ENCODE measurements at regions not wholly inside any gene's neighbourhood (a gene's known extent, or its start where the extent isn't known, plus 50 kb on each side); places are given as distances from the start of the nearest gene placed in this dataset.

DNA sequence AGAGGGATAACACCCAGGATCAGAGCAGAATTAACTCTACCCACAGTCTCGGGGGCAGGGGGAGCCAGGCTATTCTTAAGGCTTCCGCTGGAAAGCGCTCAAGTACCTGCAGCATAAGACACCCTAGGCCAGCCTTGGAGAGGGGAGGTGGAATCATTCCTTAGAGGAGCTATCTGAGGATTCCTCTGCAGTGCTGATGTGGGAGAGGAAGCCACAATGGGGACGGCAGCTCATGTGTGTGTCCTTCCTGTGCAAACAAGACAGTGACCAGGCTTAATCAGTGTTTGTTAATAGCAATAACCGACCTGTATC, 382.2 kb upstream of the CADM1 start:
- Mint-ChIP-seq H3K36me3 (ENCODE audit: low read depth) (peaks cover 7% of the 10 kb centered on the region; the same call in 2 of the 3 replicates), H3K27ac (no peak overlapping the region), H3K4me1 (peaks cover 17% of the 10 kb centered on the region), H3K4me3 (no peak overlapping the region), H3K9me3 (peaks cover 8% of the 10 kb centered on the region), H3K27me3 (ENCODE audit: insufficient read depth, low read depth, poor library complexity) (peaks cover 2% of the 10 kb centered on the region)
- Histone ChIP-seq H3K9me2 (ENCODE audit: insufficient read depth) (no peaks in the 10 kb centered on the region), H3K27me3 (ENCODE audit: insufficient read depth) (no peaks in the 10 kb centered on the region), H4K20me1 (replicated peaks; ENCODE audit: insufficient read depth) (no peaks in the 10 kb centered on the region), H3F3A (replicated peaks; ENCODE audit: low read depth) (no peaks in the 10 kb centered on the region), H3K4me1 (ENCODE audit: insufficient read depth) (peaks cover 5% of the 10 kb centered on the region; the same call in 1 of the 2 replicates), H3K27ac (ENCODE audit: low read depth) (no peak overlapping the region), H3K4me3 (no peak overlapping the region), H3K79me2 (replicated peaks; ENCODE audit: insufficient read depth) (no peaks in the 10 kb centered on the region), H3K4me2 (no peak overlapping the region), H2AFZ (no peak overlapping the region; the same call in 1 of the 2 replicates), H3K36me3 (ENCODE audit: insufficient read depth) (peaks cover 5% of the 10 kb centered on the region; the same call in 1 of the 2 replicates)
- DNase-seq (ENCODE audit: low spot score) (peak; percentile 13), ATAC-seq (peak; percentile 68)
- TF ChIP-seq ZNF331 (CRISPR knock-in tag; IDR thresholded peaks at IDR 0.05; ENCODE audit: low read depth), result no peak
- TF ChIP-seq, protein P1, sequence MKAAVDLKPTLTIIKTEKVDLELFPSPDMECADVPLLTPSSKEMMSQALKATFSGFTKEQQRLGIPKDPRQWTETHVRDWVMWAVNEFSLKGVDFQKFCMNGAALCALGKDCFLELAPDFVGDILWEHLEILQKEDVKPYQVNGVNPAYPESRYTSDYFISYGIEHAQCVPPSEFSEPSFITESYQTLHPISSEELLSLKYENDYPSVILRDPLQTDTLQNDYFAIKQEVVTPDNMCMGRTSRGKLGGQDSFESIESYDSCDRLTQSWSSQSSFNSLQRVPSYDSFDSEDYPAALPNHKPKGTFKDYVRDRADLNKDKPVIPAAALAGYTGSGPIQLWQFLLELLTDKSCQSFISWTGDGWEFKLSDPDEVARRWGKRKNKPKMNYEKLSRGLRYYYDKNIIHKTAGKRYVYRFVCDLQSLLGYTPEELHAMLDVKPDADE (IDR thresholded peaks at IDR 0.05), result no peak
- TF ChIP-seq, protein P2, sequence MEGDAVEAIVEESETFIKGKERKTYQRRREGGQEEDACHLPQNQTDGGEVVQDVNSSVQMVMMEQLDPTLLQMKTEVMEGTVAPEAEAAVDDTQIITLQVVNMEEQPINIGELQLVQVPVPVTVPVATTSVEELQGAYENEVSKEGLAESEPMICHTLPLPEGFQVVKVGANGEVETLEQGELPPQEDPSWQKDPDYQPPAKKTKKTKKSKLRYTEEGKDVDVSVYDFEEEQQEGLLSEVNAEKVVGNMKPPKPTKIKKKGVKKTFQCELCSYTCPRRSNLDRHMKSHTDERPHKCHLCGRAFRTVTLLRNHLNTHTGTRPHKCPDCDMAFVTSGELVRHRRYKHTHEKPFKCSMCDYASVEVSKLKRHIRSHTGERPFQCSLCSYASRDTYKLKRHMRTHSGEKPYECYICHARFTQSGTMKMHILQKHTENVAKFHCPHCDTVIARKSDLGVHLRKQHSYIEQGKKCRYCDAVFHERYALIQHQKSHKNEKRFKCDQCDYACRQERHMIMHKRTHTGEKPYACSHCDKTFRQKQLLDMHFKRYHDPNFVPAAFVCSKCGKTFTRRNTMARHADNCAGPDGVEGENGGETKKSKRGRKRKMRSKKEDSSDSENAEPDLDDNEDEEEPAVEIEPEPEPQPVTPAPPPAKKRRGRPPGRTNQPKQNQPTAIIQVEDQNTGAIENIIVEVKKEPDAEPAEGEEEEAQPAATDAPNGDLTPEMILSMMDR (conservative IDR thresholded peaks at IDR 0.05; ENCODE audit: low read depth in 2 of 2), result 0 out of 4 replicates have a peak, but pooled peaks of 1 of the 2 experiments have one; percentile 5
- no peak for TF ChIP-seq CREB1 (CRISPR knock-in tag; IDR thresholded peaks at IDR 0.05; ENCODE audit: low read depth)

DNA sequence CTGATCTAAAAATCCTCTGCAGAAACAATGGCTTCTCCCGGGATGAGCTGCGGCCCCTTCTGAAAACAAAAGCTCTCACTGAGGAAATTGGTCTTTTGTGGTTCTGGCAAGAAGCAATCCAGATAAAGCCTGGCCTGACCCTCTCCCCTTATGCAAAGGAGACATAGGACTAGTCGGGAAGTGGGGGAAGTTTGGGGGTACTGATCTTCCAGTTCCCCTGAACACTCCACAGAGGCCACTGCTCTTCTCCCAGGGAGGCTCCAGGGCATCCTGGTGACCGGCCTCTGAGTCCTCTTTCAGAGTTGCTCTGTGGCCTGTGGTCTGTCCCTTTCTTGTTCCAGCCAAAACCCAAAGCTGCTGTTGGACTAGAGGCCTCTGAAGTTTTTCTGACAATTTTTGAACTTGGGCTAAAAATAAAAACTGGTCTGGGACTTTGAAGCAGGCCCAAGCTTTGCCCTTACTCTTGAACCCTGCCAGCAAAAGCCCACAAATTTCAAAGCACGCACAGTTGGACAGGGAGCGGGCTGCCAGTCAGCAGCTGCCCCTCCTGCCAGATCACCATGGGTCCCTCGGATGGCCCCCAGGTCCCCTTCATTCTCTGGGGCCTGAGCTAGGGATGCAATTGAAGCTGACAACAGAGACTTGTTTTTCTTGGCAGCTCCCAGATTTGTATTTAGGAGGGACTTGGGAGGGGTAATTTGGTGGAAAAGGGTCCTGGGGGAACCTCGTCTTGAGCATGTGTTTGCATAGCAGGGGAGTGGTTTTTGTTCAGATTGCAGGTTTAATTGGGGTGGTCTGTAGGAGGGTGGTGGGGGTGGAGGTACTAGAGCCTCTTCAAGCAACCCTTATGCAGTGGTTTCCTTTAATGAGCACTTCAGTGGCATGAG, 381.6 kb upstream of the CADM1 start:
- peaks cover 5% of the 10 kb centered on the region; the same call in 1 of the 2 replicates for H3K36me3 ChIP-seq (ENCODE audit: insufficient read depth)
- no peak overlapping the region for H3K4me3 Mint-ChIP-seq
- no peak overlapping the region for H3K27ac Mint-ChIP-seq
- no peaks in the 10 kb centered on the region for H4K20me1 ChIP-seq (replicated peaks; ENCODE audit: insufficient read depth)
- no peak overlapping the region for H3K4me3 ChIP-seq
- H3K4me1 Mint-ChIP-seq, result peaks cover 17% of the 10 kb centered on the region
- no peak overlapping the region for H3K27ac ChIP-seq (ENCODE audit: low read depth)
- H3K27me3 ChIP-seq (ENCODE audit: insufficient read depth), result no peaks in the 10 kb centered on the region
- H3K36me3 Mint-ChIP-seq (ENCODE audit: low read depth), result peaks cover 13% of the 10 kb centered on the region; the same call in 2 of the 3 replicates
- H3K79me2 ChIP-seq (replicated peaks; ENCODE audit: insufficient read depth), result no peaks in the 10 kb centered on the region
- peak; percentile 42 for ATAC-seq
- no peak overlapping the region for H3K4me2 ChIP-seq
- H3K4me1 ChIP-seq (ENCODE audit: insufficient read depth), result peaks cover 5% of the 10 kb centered on the region; the same call in 1 of the 2 replicates
- H3F3A ChIP-seq (replicated peaks; ENCODE audit: low read depth), result no peaks in the 10 kb centered on the region
- no peak for DNase-seq (ENCODE audit: low spot score)
- H3K9me3 Mint-ChIP-seq, result peaks cover 14% of the 10 kb centered on the region
- H2AFZ ChIP-seq, result no peak overlapping the region; the same call in 1 of the 2 replicates
- no peaks in the 10 kb centered on the region for H3K9me2 ChIP-seq (ENCODE audit: insufficient read depth)
- H3K27me3 Mint-ChIP-seq (ENCODE audit: insufficient read depth, low read depth, poor library complexity), result peaks cover 5% of the 10 kb centered on the region
- no peak for TF ChIP-seq EZH2 (IDR thresholded peaks at IDR 0.05; ENCODE audit: low read depth, unreplicated experiment)
- TF ChIP-seq, protein P1 (IDR thresholded peaks at IDR 0.05), result no peak
- TF ChIP-seq NANOG (IDR thresholded peaks at IDR 0.05; ENCODE audit: borderline replicate concordance), result no peak
- TF ChIP-seq, protein P3, sequence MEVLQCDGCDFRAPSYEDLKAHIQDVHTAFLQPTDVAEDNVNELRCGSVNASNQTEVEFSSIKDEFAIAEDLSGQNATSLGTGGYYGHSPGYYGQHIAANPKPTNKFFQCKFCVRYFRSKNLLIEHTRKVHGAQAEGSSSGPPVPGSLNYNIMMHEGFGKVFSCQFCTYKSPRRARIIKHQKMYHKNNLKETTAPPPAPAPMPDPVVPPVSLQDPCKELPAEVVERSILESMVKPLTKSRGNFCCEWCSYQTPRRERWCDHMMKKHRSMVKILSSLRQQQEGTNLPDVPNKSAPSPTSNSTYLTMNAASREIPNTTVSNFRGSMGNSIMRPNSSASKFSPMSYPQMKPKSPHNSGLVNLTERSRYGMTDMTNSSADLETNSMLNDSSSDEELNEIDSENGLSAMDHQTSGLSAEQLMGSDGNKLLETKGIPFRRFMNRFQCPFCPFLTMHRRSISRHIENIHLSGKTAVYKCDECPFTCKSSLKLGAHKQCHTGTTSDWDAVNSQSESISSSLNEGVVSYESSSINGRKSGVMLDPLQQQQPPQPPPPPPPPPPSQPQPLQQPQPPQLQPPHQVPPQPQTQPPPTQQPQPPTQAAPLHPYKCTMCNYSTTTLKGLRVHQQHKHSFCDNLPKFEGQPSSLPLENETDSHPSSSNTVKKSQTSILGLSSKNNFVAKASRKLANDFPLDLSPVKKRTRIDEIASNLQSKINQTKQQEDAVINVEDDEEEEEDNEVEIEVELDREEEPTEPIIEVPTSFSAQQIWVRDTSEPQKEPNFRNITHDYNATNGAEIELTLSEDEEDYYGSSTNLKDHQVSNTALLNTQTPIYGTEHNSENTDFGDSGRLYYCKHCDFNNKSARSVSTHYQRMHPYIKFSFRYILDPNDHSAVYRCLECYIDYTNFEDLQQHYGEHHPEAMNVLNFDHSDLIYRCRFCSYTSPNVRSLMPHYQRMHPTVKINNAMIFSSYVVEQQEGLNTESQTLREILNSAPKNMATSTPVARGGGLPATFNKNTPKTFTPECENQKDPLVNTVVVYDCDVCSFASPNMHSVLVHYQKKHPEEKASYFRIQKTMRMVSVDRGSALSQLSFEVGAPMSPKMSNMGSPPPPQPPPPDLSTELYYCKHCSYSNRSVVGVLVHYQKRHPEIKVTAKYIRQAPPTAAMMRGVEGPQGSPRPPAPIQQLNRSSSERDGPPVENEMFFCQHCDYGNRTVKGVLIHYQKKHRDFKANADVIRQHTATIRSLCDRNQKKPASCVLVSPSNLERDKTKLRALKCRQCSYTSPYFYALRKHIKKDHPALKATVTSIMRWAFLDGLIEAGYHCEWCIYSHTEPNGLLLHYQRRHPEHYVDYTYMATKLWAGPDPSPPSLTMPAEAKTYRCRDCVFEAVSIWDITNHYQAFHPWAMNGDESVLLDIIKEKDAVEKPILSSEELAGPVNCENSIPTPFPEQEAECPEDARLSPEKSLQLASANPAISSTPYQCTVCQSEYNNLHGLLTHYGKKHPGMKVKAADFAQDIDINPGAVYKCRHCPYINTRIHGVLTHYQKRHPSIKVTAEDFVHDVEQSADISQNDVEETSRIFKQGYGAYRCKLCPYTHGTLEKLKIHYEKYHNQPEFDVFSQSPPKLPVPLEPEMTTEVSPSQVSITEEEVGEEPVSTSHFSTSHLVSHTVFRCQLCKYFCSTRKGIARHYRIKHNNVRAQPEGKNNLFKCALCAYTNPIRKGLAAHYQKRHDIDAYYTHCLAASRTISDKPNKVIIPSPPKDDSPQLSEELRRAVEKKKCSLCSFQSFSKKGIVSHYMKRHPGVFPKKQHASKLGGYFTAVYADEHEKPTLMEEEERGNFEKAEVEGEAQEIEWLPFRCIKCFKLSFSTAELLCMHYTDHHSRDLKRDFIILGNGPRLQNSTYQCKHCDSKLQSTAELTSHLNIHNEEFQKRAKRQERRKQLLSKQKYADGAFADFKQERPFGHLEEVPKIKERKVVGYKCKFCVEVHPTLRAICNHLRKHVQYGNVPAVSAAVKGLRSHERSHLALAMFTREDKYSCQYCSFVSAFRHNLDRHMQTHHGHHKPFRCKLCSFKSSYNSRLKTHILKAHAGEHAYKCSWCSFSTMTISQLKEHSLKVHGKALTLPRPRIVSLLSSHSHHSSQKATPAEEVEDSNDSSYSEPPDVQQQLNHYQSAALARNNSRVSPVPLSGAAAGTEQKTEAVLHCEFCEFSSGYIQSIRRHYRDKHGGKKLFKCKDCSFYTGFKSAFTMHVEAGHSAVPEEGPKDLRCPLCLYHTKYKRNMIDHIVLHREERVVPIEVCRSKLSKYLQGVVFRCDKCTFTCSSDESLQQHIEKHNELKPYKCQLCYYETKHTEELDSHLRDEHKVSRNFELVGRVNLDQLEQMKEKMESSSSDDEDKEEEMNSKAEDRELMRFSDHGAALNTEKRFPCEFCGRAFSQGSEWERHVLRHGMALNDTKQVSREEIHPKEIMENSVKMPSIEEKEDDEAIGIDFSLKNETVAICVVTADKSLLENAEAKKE (CRISPR knock-in tag; IDR thresholded peaks at IDR 0.05), result no peak
- no peak for TF ChIP-seq CREB1 (CRISPR knock-in tag; IDR thresholded peaks at IDR 0.05; ENCODE audit: low read depth)
